ENCODE measurements at regions not wholly inside any gene's neighbourhood (a gene's known extent, or its start where the extent isn't known, plus 50 kb on each side); places are given as distances from the start of the nearest gene placed in this dataset.
A peak's percentile ranks its signal among the peaks of the same experiment; 100 is the strongest.
"Not testable (repeated sequence)": the region's sequence is repeated elsewhere in the genome, so short reads cannot be mapped to it uniquely, and the experiment has no call there.

DNA sequence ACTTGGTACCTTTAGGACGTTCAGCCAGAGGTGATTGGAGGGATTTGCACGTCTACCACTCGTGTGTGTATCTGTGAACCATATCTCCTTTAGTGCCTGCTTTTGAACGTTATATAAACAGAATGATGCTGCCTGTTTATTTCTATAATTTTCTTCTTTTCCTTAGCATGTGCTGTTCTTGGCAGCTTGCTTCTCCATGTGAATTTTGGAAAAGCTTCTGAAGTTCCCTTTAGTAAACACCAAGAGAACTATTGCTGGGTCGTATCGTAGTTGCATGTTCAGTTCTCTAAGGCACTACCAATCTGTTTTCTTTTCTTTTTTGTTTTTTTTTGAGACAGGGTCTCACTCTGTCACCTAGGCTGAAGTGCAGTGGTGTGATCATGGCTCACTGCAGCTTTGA, 73.8 kb upstream of the FANCC start:
- not testable (repeated sequence) for DNase-seq (ENCODE audit: low read depth)

DNA sequence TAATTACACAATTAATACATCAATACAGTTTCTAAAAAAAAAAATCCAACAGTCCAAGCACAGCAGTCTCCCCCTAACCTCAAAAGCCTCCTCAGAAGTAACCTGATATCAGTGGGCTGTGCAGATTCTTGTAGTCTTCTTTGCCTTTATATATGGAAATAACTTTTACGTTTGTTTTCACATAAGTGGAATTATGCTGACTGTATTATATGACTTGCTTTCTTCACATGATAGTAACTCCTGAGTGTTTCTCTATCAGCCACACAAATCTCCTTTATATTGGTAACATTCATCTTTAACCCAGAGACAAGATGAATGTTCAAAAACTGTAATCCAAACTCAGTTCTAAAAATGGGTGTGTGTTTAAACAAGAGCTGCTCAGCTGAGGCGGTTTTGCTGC, 71.9 kb upstream of the FANCC start:
- DNase-seq (ENCODE audit: low read depth), result no peak

DNA sequence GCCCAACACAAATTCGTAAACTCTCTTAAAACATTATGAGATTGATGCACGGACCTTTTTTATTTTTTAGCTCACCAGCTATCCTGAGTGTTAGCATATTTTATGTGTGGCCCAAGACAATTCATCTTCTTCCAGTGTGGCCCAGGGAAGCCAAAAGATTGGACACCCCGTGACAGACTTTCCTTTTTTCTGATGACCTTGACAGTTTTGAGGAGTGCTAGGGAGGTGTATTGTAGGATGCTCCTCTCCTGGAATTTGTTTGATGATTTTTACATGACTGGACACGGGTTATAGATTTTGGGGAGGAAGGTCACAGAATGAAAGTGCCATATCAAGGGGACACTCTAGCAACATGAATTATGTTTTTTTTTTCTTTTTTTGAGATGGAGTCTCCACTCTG, 69.3 kb upstream of the FANCC start:
- no peak for DNase-seq (ENCODE audit: low read depth)

DNA sequence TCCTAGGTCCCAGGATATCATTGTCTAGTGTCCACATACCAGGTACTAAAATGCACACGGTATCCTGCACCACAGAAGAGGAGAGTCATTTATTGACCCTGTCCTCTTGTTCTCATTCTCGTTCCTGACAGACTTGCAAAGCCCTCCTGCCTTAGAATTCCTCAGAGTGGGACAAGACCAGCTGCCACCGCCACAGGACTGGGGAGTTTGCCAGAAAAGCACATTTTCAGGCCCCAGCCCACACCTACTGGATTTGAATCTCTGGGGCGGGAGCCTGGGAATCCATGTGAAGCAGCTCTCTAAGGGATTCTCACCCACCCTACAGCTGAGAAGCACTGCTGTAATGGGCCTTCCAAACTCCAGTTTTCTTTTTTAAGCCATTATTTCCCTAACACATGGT, 68.0 kb upstream of the FANCC start:
- DNase-seq (ENCODE audit: low read depth), result no peak

DNA sequence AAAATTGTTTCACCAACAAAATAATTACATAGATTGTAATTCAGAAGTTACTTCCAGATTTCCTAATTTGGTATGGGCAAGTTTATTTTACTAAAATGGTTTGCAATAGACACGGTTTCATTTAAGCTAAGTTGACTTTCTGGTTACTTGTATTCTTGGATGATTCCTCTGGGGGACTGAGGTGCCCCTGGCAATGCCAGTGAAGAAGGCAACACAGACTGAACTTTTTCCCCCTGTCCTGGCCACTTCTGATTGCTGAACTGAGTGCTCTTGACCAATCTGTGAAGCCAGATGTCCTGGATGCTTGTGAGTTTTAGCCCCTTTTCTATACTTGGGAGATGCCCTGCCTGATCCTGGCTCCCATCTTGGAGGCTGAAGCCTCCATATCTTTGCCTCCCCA, 66.3 kb upstream of the FANCC start:
- no peak for DNase-seq (ENCODE audit: low read depth)

DNA sequence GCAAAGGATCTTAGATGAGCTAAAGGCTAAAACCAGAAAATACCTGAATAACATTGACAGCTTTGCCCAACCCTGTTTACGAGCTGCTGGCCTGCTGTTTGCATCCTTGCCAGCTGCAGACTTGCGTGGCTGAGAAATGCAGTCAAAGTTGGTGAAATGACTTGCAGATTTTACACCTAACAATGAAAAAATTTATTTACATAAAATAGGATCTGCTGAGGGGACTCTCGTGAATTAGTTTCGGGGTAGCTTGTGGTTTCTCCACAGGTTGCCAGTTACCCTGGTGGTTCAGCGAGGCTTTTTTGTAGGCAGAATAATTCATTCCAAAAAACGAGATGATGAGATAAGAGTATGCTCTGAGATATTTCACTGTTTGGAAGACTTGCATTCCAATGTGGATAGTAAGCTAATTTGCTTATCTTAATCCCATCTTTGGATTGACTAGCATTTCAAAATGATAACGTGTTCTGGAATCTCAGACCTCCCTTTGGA, 65.7 kb upstream of the FANCC start:
- no peak for DNase-seq (ENCODE audit: low read depth)

DNA sequence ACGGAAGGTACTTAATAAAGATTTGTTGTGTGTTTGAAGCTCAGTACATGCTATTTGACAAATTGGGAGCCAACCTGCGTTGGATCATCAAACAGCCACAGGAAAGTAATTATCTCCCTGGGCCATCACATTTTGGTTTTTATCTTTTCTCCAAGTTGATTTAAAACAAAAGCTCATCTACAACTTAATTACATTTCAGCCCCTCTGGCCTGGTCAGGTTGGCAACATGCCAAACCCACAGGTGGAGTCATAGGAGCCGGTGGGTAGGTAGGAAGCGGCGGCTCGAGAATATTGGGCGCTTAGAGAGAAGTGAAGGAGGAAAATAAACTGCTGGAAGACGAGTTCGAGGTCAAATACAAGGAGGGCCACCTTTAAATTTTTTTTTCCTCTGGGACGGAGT, 64.9 kb upstream of the FANCC start:
- DNase-seq (ENCODE audit: low read depth), result no peak

DNA sequence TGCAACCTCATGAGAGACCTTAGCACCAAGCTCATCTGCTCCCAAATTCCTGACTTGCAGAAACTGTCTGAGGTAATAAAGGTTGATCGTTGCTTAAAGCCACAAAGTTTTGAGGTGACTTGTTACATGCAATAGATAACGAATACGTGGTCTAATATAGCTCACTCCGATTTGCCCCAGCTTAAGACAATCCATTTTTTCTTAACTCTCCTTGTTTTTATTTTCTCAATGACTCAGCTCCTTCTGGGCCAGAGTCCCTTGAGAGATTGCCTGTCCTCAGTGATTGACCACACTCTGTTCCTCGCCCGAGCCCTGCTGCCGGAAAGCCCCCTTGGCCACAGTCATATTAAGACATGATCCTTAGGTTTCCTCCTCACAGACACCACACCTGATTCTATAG, 63.7 kb upstream of the FANCC start:
- peak; percentile 12 for DNase-seq (ENCODE audit: low read depth)

DNA sequence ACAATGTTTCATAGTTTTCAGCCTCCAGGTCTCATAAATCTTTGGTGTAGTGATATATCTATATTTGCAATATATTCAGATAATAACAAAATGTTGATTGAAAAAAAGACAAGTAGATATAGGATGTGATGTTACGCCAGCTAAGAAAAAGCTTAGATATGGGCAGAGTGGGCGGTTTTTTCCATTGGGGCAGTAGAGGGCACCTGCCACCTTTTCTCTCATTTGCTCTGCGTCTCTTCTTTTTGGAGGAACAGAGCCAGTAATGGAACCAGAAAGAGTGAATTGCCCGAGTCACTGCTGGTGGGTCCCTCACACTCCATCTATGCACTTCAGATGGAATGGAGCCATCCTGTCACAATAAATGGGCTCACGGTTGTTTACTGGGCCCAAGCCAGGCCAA, 62.1 kb upstream of the FANCC start:
- DNase-seq (ENCODE audit: low read depth), result no peak

DNA sequence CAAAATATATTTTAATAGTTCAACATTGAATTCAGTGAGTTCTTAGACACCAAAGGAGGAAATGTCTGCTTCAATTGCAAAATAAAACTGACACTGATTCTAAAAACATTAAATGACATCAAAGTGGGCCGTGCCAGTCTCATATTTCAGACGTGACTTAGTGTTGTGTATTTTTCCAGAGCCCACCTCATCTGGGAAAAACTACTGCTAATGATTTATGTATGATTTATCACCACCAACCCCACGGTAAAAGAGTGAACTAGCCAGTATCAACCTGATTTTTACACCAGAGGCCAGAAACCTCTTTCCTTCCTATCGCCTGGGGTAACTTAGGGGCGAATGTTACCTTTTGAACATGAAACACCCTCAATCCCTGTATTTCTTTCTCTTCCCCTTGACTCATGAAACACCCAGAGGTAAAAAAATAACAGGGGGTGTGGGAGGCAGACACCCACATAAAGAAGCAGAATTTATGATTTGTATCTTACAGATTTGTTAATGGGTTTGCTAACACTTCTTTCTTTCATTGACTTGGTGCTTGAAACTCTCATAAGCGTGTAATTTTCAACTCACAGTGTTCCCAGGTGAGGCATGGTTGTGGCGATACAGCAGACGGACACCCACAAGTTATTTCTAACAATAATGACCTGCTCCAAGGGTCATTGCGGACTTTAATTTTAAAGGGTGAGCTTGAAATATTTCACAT, 56.4 kb upstream of the FANCC start:
- no peak for DNase-seq (ENCODE audit: low read depth)

DNA sequence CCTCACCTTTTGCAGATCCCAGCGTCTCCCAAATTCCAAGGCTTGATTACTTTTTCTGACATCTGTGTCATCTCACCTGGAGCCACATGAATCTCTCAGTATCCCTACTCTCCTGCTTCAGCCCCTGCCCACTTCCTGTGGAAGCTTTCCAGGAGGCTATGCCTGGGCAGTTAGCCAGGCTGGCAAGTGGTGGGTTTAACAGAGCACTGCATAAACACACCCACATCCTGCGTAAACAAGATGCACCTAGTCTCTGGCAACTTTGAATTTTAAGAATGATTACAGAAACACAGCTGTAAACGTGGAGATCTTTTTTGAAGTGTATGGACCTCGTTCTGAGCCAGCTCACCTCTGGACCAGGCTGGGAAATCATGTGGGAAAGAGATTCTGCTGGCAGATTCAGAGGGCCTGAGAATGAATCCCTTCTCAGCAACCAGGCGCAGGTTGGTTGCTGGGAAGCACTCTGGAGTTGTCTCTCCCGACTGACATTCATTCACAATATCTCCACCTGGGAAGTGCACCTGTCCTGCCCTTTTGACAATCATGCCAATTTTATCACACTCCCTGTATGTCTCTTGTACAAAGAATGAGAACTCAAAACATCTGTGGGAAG, 55.7 kb upstream of the FANCC start:
- no peak for DNase-seq (ENCODE audit: low read depth)

DNA sequence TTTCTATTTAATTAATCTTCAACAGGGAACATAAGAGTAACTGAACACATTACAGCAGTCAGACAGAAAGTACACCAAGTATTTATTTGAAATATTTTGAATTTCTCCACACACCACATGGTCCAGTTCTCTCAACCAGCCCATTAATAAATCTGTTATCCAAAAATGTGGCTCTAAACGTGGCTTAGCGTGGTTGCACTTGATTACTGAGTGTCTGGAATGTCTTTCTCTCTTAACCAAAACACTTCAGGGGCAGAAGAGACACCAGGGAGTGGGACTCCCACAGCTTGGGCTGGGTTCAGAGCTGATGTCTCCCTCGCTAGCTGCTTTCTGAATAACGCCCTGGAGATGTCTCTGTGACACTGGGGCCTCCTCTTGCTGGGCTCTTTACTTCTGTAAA, 52.6 kb upstream of the FANCC start:
- DNase-seq (ENCODE audit: low read depth), result no peak

DNA sequence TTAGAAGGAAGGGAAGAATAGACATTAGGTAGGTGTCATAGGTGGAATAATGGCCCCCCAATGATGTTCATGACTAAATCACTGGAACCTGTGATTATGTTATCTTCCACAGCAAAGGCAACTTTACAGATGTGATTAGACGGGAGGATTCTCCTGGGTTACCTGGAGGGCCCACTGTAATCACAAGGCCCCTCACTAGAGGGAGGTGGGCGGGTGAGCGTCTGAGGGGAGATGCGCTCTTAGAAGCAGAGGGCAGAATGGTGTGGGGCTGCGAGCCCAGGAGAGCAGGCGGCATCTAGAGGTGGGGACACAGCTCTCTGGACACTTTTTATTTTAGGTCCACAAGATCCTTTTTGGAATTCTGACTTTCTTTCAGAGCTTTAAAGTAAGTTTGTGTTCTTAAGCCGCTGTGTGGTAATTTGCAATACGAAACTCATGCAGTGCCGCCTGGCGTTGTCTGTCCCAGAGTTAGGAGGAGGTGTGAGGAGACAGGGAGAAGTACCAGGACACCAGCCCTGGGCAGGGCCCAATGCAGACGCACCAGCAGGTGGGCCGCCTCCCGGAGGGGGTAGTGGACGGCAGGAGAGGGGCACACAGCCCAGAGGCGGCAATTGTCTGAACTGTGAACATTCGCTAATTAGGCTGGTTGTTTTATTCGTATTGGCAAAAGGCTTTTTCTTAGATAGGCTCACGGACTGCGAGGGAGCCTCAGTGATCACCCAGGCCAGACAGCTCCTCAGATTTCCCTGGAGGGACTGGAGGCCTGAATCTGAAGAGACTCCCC, 51.1 kb upstream of the FANCC start:
- no peak for DNase-seq (ENCODE audit: low read depth)

Data from stromal cell of bone marrow (primary cell).